ENCODE measurements at regions not wholly inside any gene's neighbourhood (a gene's known extent, or its start where the extent isn't known, plus 50 kb on each side); places are given as distances from the start of the nearest gene placed in this dataset.

GRCh38 chr5:156258934-156259333 lies 68.0 kb upstream of the SGCD start:
- Histone ChIP-seq H3K27me3 (ENCODE audit: insufficient read depth, low read length) (no peaks in the 10 kb centered on the region), H3K36me3 (ENCODE audit: insufficient read depth, low read length) (no peaks in the 10 kb centered on the region), H2AFZ (ENCODE audit: low read depth, low read length) (no peak overlapping the region), H3K4me1 (ENCODE audit: insufficient read depth, low read length) (no peaks in the 10 kb centered on the region), H3K4me3 (ENCODE audit: low read length) (no peak overlapping the region), H3K9me3 (ENCODE audit: low read length) (no peaks in the 10 kb centered on the region)

DNA sequence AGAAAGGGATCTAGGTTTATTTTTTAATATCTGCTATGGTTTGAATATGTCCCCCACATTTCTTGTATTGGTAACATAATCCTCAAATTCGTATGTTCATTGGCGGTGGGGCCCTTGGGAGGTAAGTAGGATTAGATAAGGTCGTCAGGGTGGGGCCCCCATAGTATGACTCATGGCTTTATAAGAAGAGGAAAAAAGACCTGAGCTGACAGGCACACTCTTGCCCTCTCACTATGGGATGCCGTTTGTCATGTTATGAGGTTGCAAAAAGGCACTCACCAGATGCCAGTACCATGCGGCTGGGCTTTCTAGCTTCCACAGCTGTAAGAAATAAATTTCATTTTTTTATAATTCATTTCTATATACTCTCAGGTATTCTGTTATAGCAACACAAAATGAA lies 67.3 kb upstream of the SGCD start:
- Histone ChIP-seq H3K27me3 (ENCODE audit: insufficient read depth, low read length) (no peaks in the 10 kb centered on the region), H3K4me1 (ENCODE audit: insufficient read depth, low read length) (no peaks in the 10 kb centered on the region), H3K9me3 (ENCODE audit: low read length) (no peaks in the 10 kb centered on the region), H2AFZ (ENCODE audit: low read depth, low read length) (no peak overlapping the region), H3K36me3 (ENCODE audit: insufficient read depth, low read length) (no peaks in the 10 kb centered on the region), H3K4me3 (ENCODE audit: low read length) (no peak overlapping the region)

GRCh38 chr5:156261275-156261939 lies 65.6 kb upstream of the SGCD start:
- Histone ChIP-seq H3K4me3 (ENCODE audit: low read length) (no peak overlapping the region), H3K27me3 (ENCODE audit: insufficient read depth, low read length) (no peaks in the 10 kb centered on the region), H3K9me3 (ENCODE audit: low read length) (no peaks in the 10 kb centered on the region), H3K4me1 (ENCODE audit: insufficient read depth, low read length) (no peaks in the 10 kb centered on the region), H3K36me3 (ENCODE audit: insufficient read depth, low read length) (no peaks in the 10 kb centered on the region), H2AFZ (ENCODE audit: low read depth, low read length) (no peak overlapping the region)

DNA sequence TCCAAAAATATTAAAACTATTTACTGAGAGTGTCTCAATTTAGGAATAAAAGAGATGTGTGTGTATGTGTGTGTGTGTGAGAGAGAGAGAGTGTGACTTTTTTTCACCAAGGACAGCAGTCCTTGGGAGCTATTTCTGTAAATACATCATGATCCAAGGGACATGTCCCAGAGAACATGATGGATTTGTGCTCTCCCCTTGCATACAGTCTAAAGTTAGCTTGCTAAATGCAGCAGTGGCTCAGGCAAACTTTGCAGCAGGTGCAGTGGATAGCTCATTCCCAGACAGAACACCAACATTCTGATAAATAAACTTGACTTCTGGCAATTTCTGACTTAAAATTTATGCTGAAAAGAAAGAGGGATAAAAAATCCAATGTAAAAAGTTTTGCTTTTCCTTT lies 55.4 kb upstream of the SGCD start:
- H3K27me3 ChIP-seq (ENCODE audit: insufficient read depth, low read length) = no peaks in the 10 kb centered on the region
- H3K4me1 ChIP-seq (ENCODE audit: insufficient read depth, low read length) = no peaks in the 10 kb centered on the region
- H3K36me3 ChIP-seq (ENCODE audit: insufficient read depth, low read length) = no peaks in the 10 kb centered on the region
- no peak overlapping the region for H2AFZ ChIP-seq (ENCODE audit: low read depth, low read length)
- no peaks in the 10 kb centered on the region for H3K9me3 ChIP-seq (ENCODE audit: low read length)
- no peak overlapping the region for H3K4me3 ChIP-seq (ENCODE audit: low read length)

- Histone ChIP-seq H3K4me1 (ENCODE audit: insufficient read depth, low read length) (no peaks in the 10 kb centered on the region), H3K27me3 (ENCODE audit: insufficient read depth, low read length) (no peaks in the 10 kb centered on the region), H3K4me3 (ENCODE audit: low read length) (no peak overlapping the region), H3K36me3 (ENCODE audit: insufficient read depth, low read length) (no peaks in the 10 kb centered on the region), H3K9me3 (ENCODE audit: low read length) (no peaks in the 10 kb centered on the region), H2AFZ (ENCODE audit: low read depth, low read length) (no peak overlapping the region)
These were observed 54.8 kb upstream of the SGCD start for GRCh38 chr5:156272139-156272538.

DNA sequence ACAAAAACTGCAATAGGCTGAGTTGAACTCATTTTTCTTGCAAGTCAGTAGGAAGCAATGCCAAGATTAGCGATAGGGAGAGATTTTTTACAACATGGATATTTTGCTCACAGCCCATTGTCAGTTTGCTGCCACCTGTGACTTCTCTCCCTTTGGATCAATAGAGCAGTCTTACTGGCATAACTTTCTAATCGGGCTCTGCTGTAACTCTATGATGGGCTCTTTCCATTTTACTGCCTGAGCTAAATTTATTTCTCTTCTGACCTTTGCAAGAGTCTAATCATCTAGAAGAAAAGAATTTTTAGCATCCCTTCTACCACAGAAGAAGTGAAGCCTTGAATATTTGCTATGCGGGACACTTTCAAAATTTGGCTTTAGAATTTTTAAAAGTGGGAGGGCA lies 53.6 kb upstream of the SGCD start:
- H3K36me3 ChIP-seq (ENCODE audit: insufficient read depth, low read length) = no peaks in the 10 kb centered on the region

GRCh38 chr5:156274453-156274852 lies 52.5 kb upstream of the SGCD start:
- Histone ChIP-seq H3K36me3 (ENCODE audit: insufficient read depth, low read length) (no peaks in the 10 kb centered on the region), H3K4me3 (ENCODE audit: low read length) (no peak overlapping the region), H3K27me3 (ENCODE audit: insufficient read depth, low read length) (no peaks in the 10 kb centered on the region), H3K4me1 (ENCODE audit: insufficient read depth, low read length) (no peaks in the 10 kb centered on the region), H2AFZ (ENCODE audit: low read depth, low read length) (no peak overlapping the region), H3K9me3 (ENCODE audit: low read length) (no peaks in the 10 kb centered on the region)

More for the DNA sequence above, 53.6 kb upstream of the SGCD start:
- Histone ChIP-seq H3K4me1 (ENCODE audit: insufficient read depth, low read length) (no peaks in the 10 kb centered on the region), H3K4me3 (ENCODE audit: low read length) (no peak overlapping the region), H2AFZ (ENCODE audit: low read depth, low read length) (no peak overlapping the region), H3K9me3 (ENCODE audit: low read length) (no peaks in the 10 kb centered on the region), H3K27me3 (ENCODE audit: insufficient read depth, low read length) (no peaks in the 10 kb centered on the region)
